Endothelial cell (in vitro differentiated cells): ENCODE measurements at regions not wholly inside any gene's neighbourhood (a gene's known extent, or its start where the extent isn't known, plus 50 kb on each side); places are given as distances from the start of the nearest gene placed in this dataset.
A peak's percentile ranks its signal among the peaks of the same experiment; 100 is the strongest.

ENCODE experiments used
- DNase-seq: peaks from one replicate; pipeline ENCODE4 v3.0.0; 2021; ENCODE audit warnings: low spot score
- H3K27ac Mint-ChIP-seq: one replicate; pipeline ENCODE4 v1.8.0; 2021; ENCODE audit warnings: mixed read lengths, inconsistent platforms; ENCODE audit not compliant: unreplicated experiment
- H3K27me3 Mint-ChIP-seq: one replicate; pipeline ENCODE4 v1.8.0; 2021; ENCODE audit warnings: mild to moderate bottlenecking, moderate library complexity, mixed read lengths, inconsistent platforms; ENCODE audit not compliant: unreplicated experiment
- H3K36me3 Mint-ChIP-seq: one replicate; pipeline ENCODE4 v1.8.0; 2021; ENCODE audit warnings: mild to moderate bottlenecking, low read depth, mixed read lengths, inconsistent platforms; ENCODE audit not compliant: unreplicated experiment
- H3K4me1 Mint-ChIP-seq: one replicate; pipeline ENCODE4 v1.8.0; 2021; ENCODE audit warnings: mild to moderate bottlenecking, mixed read lengths, inconsistent platforms; ENCODE audit not compliant: unreplicated experiment
- H3K4me3 Mint-ChIP-seq: one replicate; pipeline ENCODE4 v1.8.0; 2021; ENCODE audit warnings: mild to moderate bottlenecking, mixed read lengths, inconsistent platforms; ENCODE audit not compliant: unreplicated experiment
- H3K9me3 Mint-ChIP-seq: one replicate; pipeline ENCODE4 v1.8.0; 2021; ENCODE audit warnings: mixed read lengths, inconsistent platforms; ENCODE audit not compliant: unreplicated experiment
- CTCF ChIP-seq: fragments of 200-600 bp; sonication (generic); IDR thresholded peaks from one replicate; pipeline ENCODE4 v1.5.0; 2021; ENCODE audit warnings: antibody characterized with exemption; ENCODE audit not compliant: unreplicated experiment

- Mint-ChIP-seq H3K36me3 (no peaks in the 10 kb centered on the region), H3K27me3 (no peaks in the 10 kb centered on the region), H3K4me1 (no peaks in the 10 kb centered on the region), H3K27ac (no peak overlapping the region), H3K4me3 (no peak overlapping the region), H3K9me3 (no peaks in the 10 kb centered on the region)
- no peak for TF ChIP-seq CTCF
- no peak for DNase-seq
These were observed 1408.0 kb downstream of the PCDH18 start for GRCh38 chr4:136124251-136124745.

GRCh38 chr4:136121426-136121825 is 1410.9 kb downstream of the PCDH18 start:
- Mint-ChIP-seq H3K4me1 (no peaks in the 10 kb centered on the region), H3K27me3 (no peaks in the 10 kb centered on the region), H3K27ac (no peak overlapping the region), H3K4me3 (no peak overlapping the region), H3K9me3 (no peaks in the 10 kb centered on the region), H3K36me3 (no peaks in the 10 kb centered on the region)
- TF ChIP-seq CTCF = no peak
- no peak for DNase-seq

GRCh38 chr4:136113921-136114320 is 1418.4 kb downstream of the PCDH18 start:
- TF ChIP-seq CTCF = no peak
- Mint-ChIP-seq H3K4me3 (no peak overlapping the region), H3K27me3 (no peaks in the 10 kb centered on the region), H3K27ac (peak overlapping the region; percentile 17), H3K9me3 (no peaks in the 10 kb centered on the region), H3K4me1 (no peaks in the 10 kb centered on the region), H3K36me3 (no peaks in the 10 kb centered on the region)
- DNase-seq = no peak

- H3K4me1 Mint-ChIP-seq = no peaks in the 10 kb centered on the region
These were observed 1420.2 kb downstream of the PCDH18 start for GRCh38 chr4:136112116-136112515.

GRCh38 chr4:136106753-136107152 is 1425.5 kb downstream of the PCDH18 start:
- no peak for TF ChIP-seq CTCF
- no peak for DNase-seq
- Mint-ChIP-seq H3K27me3 (no peaks in the 10 kb centered on the region), H3K9me3 (no peaks in the 10 kb centered on the region), H3K4me1 (no peaks in the 10 kb centered on the region), H3K36me3 (no peaks in the 10 kb centered on the region), H3K4me3 (no peak overlapping the region), H3K27ac (no peak overlapping the region)

More at GRCh38 chr4:136112116-136112515, 1420.2 kb downstream of the PCDH18 start:
- no peak for DNase-seq
- TF ChIP-seq CTCF = no peak
- Mint-ChIP-seq H3K27me3 (no peaks in the 10 kb centered on the region), H3K9me3 (no peaks in the 10 kb centered on the region), H3K36me3 (no peaks in the 10 kb centered on the region), H3K27ac (no peak overlapping the region), H3K4me3 (no peak overlapping the region)
